ENCODE measurements at regions not wholly inside any gene's neighbourhood (a gene's known extent, or its start where the extent isn't known, plus 50 kb on each side); places are given as distances from the start of the nearest gene placed in this dataset.

- intact Hi-C loops (cut with micrococcal nuclease), result no loop called here
- no peaks in the 10 kb centered on the region for H4K20me1 ChIP-seq (ENCODE audit: insufficient read depth)
- no peaks in the 10 kb centered on the region for H3K9me3 ChIP-seq (ENCODE audit: control insufficient read depth in 1 of 2, insufficient read depth in 1 of 2, low read depth in 1 of 2, low read length in 2 of 2)
- no TSS peak for BruUV-seq (replicated peaks)
- ChIA-PET POLR2A (no interaction called here), CTCF (no interaction called here), RAD21 (ENCODE audit: low non-redundant PET in 1 of 2, low total read pairs in 2 of 2, uncharacterized antibody in 2 of 2, unreplicated experiment in 2 of 2) (no interaction called here)
- no peak for ATAC-seq
- H3K4me3 ChIP-seq (replicated peaks in 1 of 2; ENCODE audit: low read depth in 1 of 2, low read length in 2 of 2), result no peak overlapping the region
- TF ChIP-seq EZH2 (IDR thresholded peaks at IDR 0.05) (no peak), POLR2AphosphoS5 (IDR thresholded peaks at IDR 0.05; ENCODE audit: low read depth, low read length) (no peak), EZH2phosphoT487 (IDR thresholded peaks at IDR 0.05; ENCODE audit: borderline replicate concordance) (no peak), JUND (IDR thresholded peaks at IDR 0.05) (no peak), SIN3A (IDR thresholded peaks at IDR 0.05; ENCODE audit: low read depth) (no peak), CEBPB (IDR thresholded peaks at IDR 0.05; ENCODE audit: low read depth) (no peak), ZBTB33 (IDR thresholded peaks at IDR 0.05; ENCODE audit: extremely low read depth, insufficient replicate concordance, low read length) (no peak), EGR1 (IDR thresholded peaks at IDR 0.05; ENCODE audit: low read depth) (no peak), REST (IDR thresholded peaks at IDR 0.05; ENCODE audit: low read depth) (no peak), ATF3 (IDR thresholded peaks at IDR 0.05) (no peak), ELF1 (IDR thresholded peaks at IDR 0.05; ENCODE audit: borderline replicate concordance, low read depth) (no peak), ZNF274 (IDR thresholded peaks at IDR 0.05; ENCODE audit: low read depth, low read length) (no peak), TCF7L2 (IDR thresholded peaks at IDR 0.05; ENCODE audit: borderline replicate concordance, extremely low read depth, insufficient read depth, insufficient read length) (no peak), FOSL1 (IDR thresholded peaks at IDR 0.05; ENCODE audit: low read depth) (no peak), RAD21 (IDR thresholded peaks at IDR 0.05; ENCODE audit: low read depth) (no peak), MAX (IDR thresholded peaks at IDR 0.05) (no peak)
- no peaks in the 10 kb centered on the region for H3K9me2 ChIP-seq (ENCODE audit: insufficient read depth)
- no peaks in the 10 kb centered on the region for H3K79me2 ChIP-seq (ENCODE audit: insufficient read depth, low read length)
- no peaks in the 10 kb centered on the region; the same call in 1 of the 2 replicates for H3K27me3 ChIP-seq (ENCODE audit: insufficient read depth, low read length)
- H3K4me2 ChIP-seq (ENCODE audit: low read length), result no peak overlapping the region
- no peak for DNase-seq (ENCODE audit: low read depth, low spot score)
- no peak overlapping the region for H2AFZ ChIP-seq (ENCODE audit: low read depth, low read length, poor library complexity, severe bottlenecking)
- H3K9ac ChIP-seq (ENCODE audit: low read length), result no peak overlapping the region
- H3K27ac ChIP-seq (ENCODE audit: low read depth, low read length), result no peak overlapping the region
- no peaks in the 10 kb centered on the region for H3K4me1 ChIP-seq (ENCODE audit: control insufficient read depth in 1 of 2, insufficient read depth in 2 of 2, low read length in 2 of 2)
- H3K36me3 ChIP-seq (ENCODE audit: control insufficient read depth in 1 of 2, insufficient read depth in 2 of 2, low read length in 2 of 2), result no peaks in the 10 kb centered on the region
Measured at GRCh38 chr20:57953638-57954037, 243.8 kb upstream of the PMEPA1 start.

Measured in HCT116 (cell line).